Neural cell (in vitro differentiated cells): ENCODE measurements at regions not wholly inside any gene's neighbourhood (a gene's known extent, or its start where the extent isn't known, plus 50 kb on each side); places are given as distances from the start of the nearest gene placed in this dataset.

Experiments
- H2AFZ ChIP-seq: fragments of 200-600, 300-800 bp; sonication (generic), shearing (Covaris generic); 2 replicates; pipeline ENCODE4 v1.6.0; 2014; ENCODE audit warnings: low read depth, mild to moderate bottlenecking, antibody characterized with exemption, low read length, moderate library complexity
- H3F3A ChIP-seq: fragments of 200-600 bp; shearing (Covaris generic); 2 replicates; pipeline ENCODE4 v1.6.1; 2016; ENCODE audit warnings: mild to moderate bottlenecking, moderate library complexity, mixed read lengths, antibody characterized with exemption, low read length; ENCODE audit not compliant: insufficient read depth, poor library complexity, severe bottlenecking
- H3K27ac ChIP-seq: fragments of 200-600, 300-800 bp; sonication (generic), shearing (Covaris generic); 2 replicates; pipeline ENCODE4 v1.5.1; 2014; ENCODE audit warnings: mild to moderate bottlenecking, low read length, moderate library complexity
- H3K27me3 ChIP-seq: fragments of 300-800, 200-600 bp; sonication (generic), shearing (Covaris generic); 2 replicates; pipeline ENCODE4 v1.6.0; 2014; ENCODE audit warnings: mild to moderate bottlenecking, low read depth, low read length, moderate library complexity; ENCODE audit not compliant: insufficient read depth
- H3K36me3 ChIP-seq: fragments of 300-800, 200-600 bp; sonication (generic), shearing (Covaris generic); 2 replicates; pipeline ENCODE4 v1.5.1; 2014; ENCODE audit warnings: mild to moderate bottlenecking, antibody characterized with exemption, low read length, moderate library complexity; ENCODE audit not compliant: insufficient read depth
- H3K4me2 ChIP-seq: fragments of 300-800, 200-600 bp; sonication (generic), shearing (Covaris generic); 2 replicates; pipeline ENCODE4 v1.6.0; 2014; ENCODE audit warnings: mild to moderate bottlenecking, low read length
- H3K4me3 ChIP-seq: fragments of 300-800, 200-600 bp; sonication (generic), shearing (Covaris generic); 2 replicates; pipeline ENCODE4 v1.5.1; 2014; ENCODE audit warnings: mild to moderate bottlenecking, low read length, moderate library complexity
- H3K79me2 ChIP-seq: fragments of 200-600 bp; shearing (Covaris generic); replicated peaks from 2 replicates; pipeline ENCODE4 v1.6.0; 2014; ENCODE audit warnings: mild to moderate bottlenecking, low read length, moderate library complexity; ENCODE audit not compliant: insufficient read depth
- H3K9ac ChIP-seq: fragments of 300-800, 200-600 bp; sonication (generic), shearing (Covaris generic); 2 replicates; pipeline ENCODE4 v1.6.1; 2016; ENCODE audit warnings: mild to moderate bottlenecking, low read length, mixed read lengths
- H3K9me2 ChIP-seq: fragments of 200-600 bp; shearing (Covaris generic); 2 replicates; pipeline ENCODE4 v1.6.1; 2016; ENCODE audit warnings: mild to moderate bottlenecking, low read length, mixed read lengths; ENCODE audit not compliant: insufficient read depth
- H3K9me3 ChIP-seq: fragments of 200-600, 300-800 bp; sonication (generic), shearing (Covaris generic); 2 replicates; pipeline ENCODE4 v1.6.1; 2016; ENCODE audit warnings: mild to moderate bottlenecking, mixed run types, low read length, moderate library complexity, mixed read lengths
- H4K20me1 ChIP-seq: fragments of 200-600 bp; shearing (Covaris generic); 2 replicates; pipeline ENCODE4 v1.6.1; 2016; ENCODE audit warnings: mild to moderate bottlenecking, mixed run types; ENCODE audit not compliant: insufficient read depth
- CTCF ChIP-seq: fragments of 450-650 bp; IDR thresholded peaks from 2 replicates; pipeline ENCODE4 v1.5.1; 2014; ENCODE audit warnings: antibody characterized with exemption, mild to moderate bottlenecking, moderate library complexity; ENCODE audit not compliant: poor library complexity, severe bottlenecking
- EP300 ChIP-seq: fragments of 450-650 bp; conservative IDR thresholded peaks from 2 replicates; pipeline ENCODE4 v1.6.1; 2014; ENCODE audit warnings: antibody characterized with exemption, mild to moderate bottlenecking, moderate library complexity; ENCODE audit not compliant: poor library complexity, severe bottlenecking
- EZH2 ChIP-seq: fragments of 200-600, 300-800 bp; shearing (Covaris generic), sonication (generic); IDR thresholded peaks from 2 replicates; pipeline ENCODE4 v1.6.1; 2014; ENCODE audit warnings: antibody characterized with exemption, low read length, borderline replicate concordance, mild to moderate bottlenecking; ENCODE audit not compliant: insufficient read depth, poor library complexity, severe bottlenecking
- MXI1 ChIP-seq: fragments of 450-650 bp; conservative IDR thresholded peaks from 2 replicates; pipeline ENCODE4 v1.6.1; 2014; ENCODE audit warnings: antibody characterized with exemption, mild to moderate bottlenecking; ENCODE audit not compliant: poor library complexity, severe bottlenecking
- POLR2AphosphoS5 ChIP-seq: IDR thresholded peaks from 2 replicates; pipeline ENCODE4 v1.6.1; 2012
- RAD21 ChIP-seq: fragments of 450-650 bp; conservative IDR thresholded peaks from 2 replicates; pipeline ENCODE4 v1.6.1; 2014; ENCODE audit warnings: antibody characterized with exemption, mild to moderate bottlenecking, moderate library complexity
- REST ChIP-seq: IDR thresholded peaks from 2 replicates; pipeline ENCODE4 v1.6.1; 2012; ENCODE audit warnings: borderline replicate concordance
- SMC3 ChIP-seq: fragments of 450-650 bp; conservative IDR thresholded peaks from 2 replicates; pipeline ENCODE4 v1.6.1; 2014; ENCODE audit warnings: antibody characterized with exemption, mild to moderate bottlenecking, moderate library complexity; ENCODE audit not compliant: poor library complexity
- TAF1 ChIP-seq: IDR thresholded peaks from 2 replicates; pipeline ENCODE4 v1.6.1; 2012; ENCODE audit warnings: low read depth

GRCh38 chr1:34549199-34549598, 205.6 kb upstream of the GJB5 start:
- Histone ChIP-seq H3K36me3 (no peaks in the 10 kb centered on the region), H3K27ac (no peak overlapping the region)
- TF ChIP-seq SMC3 (no peak), CTCF (no peak), MXI1 (no peak), TAF1 (no peak), EZH2 (no peak), EP300 (no peak), RAD21 (no peak), POLR2AphosphoS5 (no peak), REST (no peak)

GRCh38 chr1:34578306-34578705, 176.5 kb upstream of the GJB5 start:
- Histone ChIP-seq H3K4me3 (no peak overlapping the region), H3K9me2 (no peaks in the 10 kb centered on the region), H2AFZ (no peak overlapping the region)

More at GRCh38 chr1:34549199-34549598, 205.6 kb upstream of the GJB5 start:
- H3K9me2 ChIP-seq: no peaks in the 10 kb centered on the region
- no peaks in the 10 kb centered on the region for H3K9me3 ChIP-seq
- no peak overlapping the region for H3K9ac ChIP-seq
- H3K4me2 ChIP-seq: no peak overlapping the region
- H2AFZ ChIP-seq: no peak overlapping the region
- no peaks in the 10 kb centered on the region for H3K79me2 ChIP-seq
- no peaks in the 10 kb centered on the region for H3F3A ChIP-seq
- H3K4me3 ChIP-seq: no peak overlapping the region
- no peaks in the 10 kb centered on the region for H3K27me3 ChIP-seq
- no peaks in the 10 kb centered on the region for H4K20me1 ChIP-seq

More at GRCh38 chr1:34578306-34578705, 176.5 kb upstream of the GJB5 start:
- Histone ChIP-seq H3K79me2 (no peaks in the 10 kb centered on the region), H3K27me3 (no peaks in the 10 kb centered on the region), H3K36me3 (no peaks in the 10 kb centered on the region), H3K27ac (no peak overlapping the region), H4K20me1 (no peaks in the 10 kb centered on the region), H3K9me3 (no peaks in the 10 kb centered on the region), H3K9ac (no peak overlapping the region), H3F3A (no peaks in the 10 kb centered on the region), H3K4me2 (no peak overlapping the region)
- no peak for TF ChIP-seq POLR2AphosphoS5
- TF ChIP-seq SMC3: no peak
- TF ChIP-seq REST: no peak
- TF ChIP-seq CTCF: no peak
- no peak for TF ChIP-seq EP300
- no peak for TF ChIP-seq TAF1
- no peak for TF ChIP-seq RAD21
- TF ChIP-seq EZH2: no peak
- TF ChIP-seq MXI1: no peak
